MM.1S (cell line): ENCODE measurements at regions not wholly inside any gene's neighbourhood (a gene's known extent, or its start where the extent isn't known, plus 50 kb on each side); places are given as distances from the start of the nearest gene placed in this dataset.

Source experiments
- DNase-seq: peaks from one replicate; pipeline ENCODE4 v3.0.0-alpha.2; 2015
- H2AFZ ChIP-seq: fragments of 300-600 bp; sonication (generic); 2 replicates; pipeline ENCODE4 v1.6.0; 2016; ENCODE audit warnings: antibody characterized with exemption, low read length
- H3F3A ChIP-seq: fragments of 300-600 bp; sonication (generic); 2 replicates; pipeline ENCODE4 v1.6.1; 2016; ENCODE audit warnings: mild to moderate bottlenecking, antibody characterized with exemption, low read length, moderate library complexity, mixed read lengths; ENCODE audit not compliant: insufficient read depth
- H3K27ac ChIP-seq: fragments of 300-600 bp; sonication (generic); 2 replicates; pipeline ENCODE4 v1.5.1; 2016; ENCODE audit warnings: mild to moderate bottlenecking, low read length
- H3K27me3 ChIP-seq: fragments of 300-600 bp; sonication (generic); replicated peaks from 2 replicates; pipeline ENCODE4 v1.6.0; 2016; ENCODE audit warnings: low read length; ENCODE audit not compliant: insufficient read depth
- H3K36me3 ChIP-seq: fragments of 300-600 bp; sonication (generic); replicated peaks from 2 replicates; pipeline ENCODE4 v1.6.1; 2016; ENCODE audit warnings: mild to moderate bottlenecking, low read length, mixed read lengths; ENCODE audit not compliant: insufficient read depth
- H3K4me1 ChIP-seq: fragments of 300-600 bp; sonication (generic); 2 replicates; pipeline ENCODE4 v1.6.1; 2016; ENCODE audit warnings: low read length, mixed read lengths
- H3K4me2 ChIP-seq: fragments of 300-600 bp; sonication (generic); 2 replicates; pipeline ENCODE4 v1.6.0; 2016; ENCODE audit warnings: low read depth, low read length
- H3K4me3 ChIP-seq: fragments of 300-600 bp; sonication (generic); 2 replicates; pipeline ENCODE4 v1.5.1; 2016; ENCODE audit warnings: low read length, mixed read lengths
- H3K79me2 ChIP-seq: fragments of 300-600 bp; sonication (generic); 2 replicates; pipeline ENCODE4 v1.6.1; 2016; ENCODE audit warnings: mixed run types, low read length, mixed read lengths
- H3K9ac ChIP-seq: fragments of 300-600 bp; sonication (generic); 2 replicates; pipeline ENCODE4 v1.6.1; 2016; ENCODE audit warnings: low read length, mixed read lengths
- H3K9me2 ChIP-seq: fragments of 300-600 bp; sonication (generic); replicated peaks from 2 replicates; pipeline ENCODE4 v1.6.1; 2016; ENCODE audit warnings: mild to moderate bottlenecking, low read length, mixed read lengths; ENCODE audit not compliant: insufficient read depth
- H3K9me3 ChIP-seq: fragments of 300-600 bp; sonication (generic); replicated peaks from 2 replicates; pipeline ENCODE4 v1.6.1; 2016; ENCODE audit warnings: mild to moderate bottlenecking, low read length, mixed read lengths; ENCODE audit not compliant: insufficient read depth
- H4K20me1 ChIP-seq: fragments of 300-600 bp; sonication (generic); 2 replicates; pipeline ENCODE4 v1.6.1; 2016; ENCODE audit warnings: mild to moderate bottlenecking, low read length, moderate library complexity, mixed read lengths; ENCODE audit not compliant: insufficient read depth
- EZH2 ChIP-seq: fragments of 300-600 bp; sonication (generic); optimal IDR thresholded peaks from 2 replicates; pipeline ENCODE3; 2017; ENCODE audit warnings: low read depth, mild to moderate bottlenecking, antibody characterized with exemption, low read length, mixed read lengths
- EZH2phosphoT487 ChIP-seq: fragments of 300-600 bp; sonication (generic); IDR thresholded peaks from 2 replicates; pipeline ENCODE4 v1.6.1; 2018; ENCODE audit warnings: antibody characterized with exemption, low read length
- TF ChIP-seq, protein P1 (sequence below): fragments of 300-600 bp; sonication (generic); IDR thresholded peaks from 2 replicates; pipeline ENCODE4 v1.5.1; 2016; ENCODE audit warnings: antibody characterized with exemption, low read length, mixed read lengths

GRCh38 chr7:32143301-32143700, 73.1 kb upstream of the PDE1C start:
- H3K9me2 ChIP-seq, result no peaks in the 10 kb centered on the region
- DNase-seq, result no peak
- no peak overlapping the region for H3K4me2 ChIP-seq

DNA sequence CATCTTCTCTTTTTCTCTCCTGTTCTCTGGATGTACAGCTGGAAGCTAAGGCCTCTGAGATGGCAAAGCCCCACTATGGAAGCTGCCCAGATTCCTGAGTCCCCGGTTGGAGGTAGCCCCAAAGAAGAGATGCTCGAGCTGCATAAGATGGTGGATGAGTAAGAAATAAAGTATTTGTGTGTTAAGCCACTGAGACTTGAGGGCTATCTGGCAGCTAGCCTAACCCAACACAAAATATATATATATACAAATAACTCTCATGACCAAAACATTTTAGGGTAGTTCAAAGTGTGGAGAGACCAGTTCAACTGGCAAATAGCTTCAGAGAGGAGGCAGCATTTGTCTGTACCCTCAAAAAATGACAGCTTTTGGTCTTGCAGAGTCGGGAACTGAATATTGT, 72.4 kb upstream of the PDE1C start:
- Histone ChIP-seq H3K9ac (no peak overlapping the region), H3K79me2 (no peaks in the 10 kb centered on the region), H3K27ac (no peak overlapping the region), H2AFZ (no peak overlapping the region), H3F3A (no peaks in the 10 kb centered on the region), H3K4me3 (no peak overlapping the region), H4K20me1 (no peaks in the 10 kb centered on the region), H3K9me3 (no peaks in the 10 kb centered on the region), H3K9me2 (no peaks in the 10 kb centered on the region), H3K36me3 (no peaks in the 10 kb centered on the region), H3K4me1 (no peaks in the 10 kb centered on the region), H3K27me3 (no peaks in the 10 kb centered on the region), H3K4me2 (no peak overlapping the region)
- no peak for DNase-seq
- TF ChIP-seq EZH2, result no peak
- TF ChIP-seq EZH2phosphoT487, result no peak
- TF ChIP-seq, protein P1, sequence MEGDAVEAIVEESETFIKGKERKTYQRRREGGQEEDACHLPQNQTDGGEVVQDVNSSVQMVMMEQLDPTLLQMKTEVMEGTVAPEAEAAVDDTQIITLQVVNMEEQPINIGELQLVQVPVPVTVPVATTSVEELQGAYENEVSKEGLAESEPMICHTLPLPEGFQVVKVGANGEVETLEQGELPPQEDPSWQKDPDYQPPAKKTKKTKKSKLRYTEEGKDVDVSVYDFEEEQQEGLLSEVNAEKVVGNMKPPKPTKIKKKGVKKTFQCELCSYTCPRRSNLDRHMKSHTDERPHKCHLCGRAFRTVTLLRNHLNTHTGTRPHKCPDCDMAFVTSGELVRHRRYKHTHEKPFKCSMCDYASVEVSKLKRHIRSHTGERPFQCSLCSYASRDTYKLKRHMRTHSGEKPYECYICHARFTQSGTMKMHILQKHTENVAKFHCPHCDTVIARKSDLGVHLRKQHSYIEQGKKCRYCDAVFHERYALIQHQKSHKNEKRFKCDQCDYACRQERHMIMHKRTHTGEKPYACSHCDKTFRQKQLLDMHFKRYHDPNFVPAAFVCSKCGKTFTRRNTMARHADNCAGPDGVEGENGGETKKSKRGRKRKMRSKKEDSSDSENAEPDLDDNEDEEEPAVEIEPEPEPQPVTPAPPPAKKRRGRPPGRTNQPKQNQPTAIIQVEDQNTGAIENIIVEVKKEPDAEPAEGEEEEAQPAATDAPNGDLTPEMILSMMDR, result no peak

More at GRCh38 chr7:32143301-32143700, 73.1 kb upstream of the PDE1C start:
- Histone ChIP-seq H3F3A (no peaks in the 10 kb centered on the region), H3K9ac (no peak overlapping the region), H3K27ac (no peak overlapping the region), H3K79me2 (no peaks in the 10 kb centered on the region), H3K4me1 (no peaks in the 10 kb centered on the region), H3K9me3 (no peaks in the 10 kb centered on the region), H3K27me3 (no peaks in the 10 kb centered on the region), H3K36me3 (no peaks in the 10 kb centered on the region), H4K20me1 (no peaks in the 10 kb centered on the region), H2AFZ (no peak overlapping the region), H3K4me3 (no peak overlapping the region)
- TF ChIP-seq EZH2phosphoT487, result no peak
- TF ChIP-seq EZH2, result no peak
- TF ChIP-seq, protein P1, result no peak

DNA sequence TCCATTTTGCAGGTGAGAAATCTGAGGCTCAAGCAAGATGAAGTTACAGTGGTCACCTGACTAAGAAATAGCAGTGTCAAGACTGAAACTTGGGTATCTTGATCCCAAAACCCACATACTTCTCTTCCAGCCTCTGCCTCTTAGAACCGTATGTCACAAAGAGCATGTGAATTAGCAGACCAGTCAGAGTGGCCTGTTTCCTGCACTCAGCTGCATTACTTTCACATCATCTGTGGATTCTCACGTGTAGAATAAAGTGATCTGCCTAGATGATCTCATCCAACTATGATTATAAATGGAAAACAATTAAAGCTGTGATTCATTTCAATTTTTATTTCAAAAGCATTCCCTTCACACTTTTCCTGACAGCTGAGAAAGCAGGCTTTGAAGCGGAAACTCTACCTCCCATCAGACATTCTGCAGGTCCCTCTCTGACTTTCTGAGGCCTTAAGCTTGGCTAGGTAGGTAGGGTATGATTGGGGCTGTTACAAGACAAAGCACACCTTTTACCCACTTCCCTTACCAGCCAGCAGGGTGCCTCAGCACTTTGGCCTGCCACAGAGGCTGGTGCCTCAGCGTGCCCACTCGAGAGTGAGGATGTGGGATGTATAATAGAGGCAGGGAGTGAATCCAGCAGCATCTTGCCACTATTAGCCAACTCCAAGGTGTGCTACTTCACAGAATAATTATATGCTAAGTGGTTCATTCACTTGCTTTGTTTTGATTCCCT, 70.2 kb upstream of the PDE1C start:
- H3K4me2 ChIP-seq, result no peak overlapping the region
- H3K79me2 ChIP-seq, result no peaks in the 10 kb centered on the region
- no peak overlapping the region for H3K9ac ChIP-seq
- H4K20me1 ChIP-seq, result no peaks in the 10 kb centered on the region
- no peaks in the 10 kb centered on the region for H3K4me1 ChIP-seq
- no peak for TF ChIP-seq EZH2
- TF ChIP-seq, protein P1, result no peak
- TF ChIP-seq EZH2phosphoT487, result no peak
- no peak overlapping the region for H3K4me3 ChIP-seq
- H3F3A ChIP-seq, result no peaks in the 10 kb centered on the region
- H3K27me3 ChIP-seq, result no peaks in the 10 kb centered on the region
- H3K36me3 ChIP-seq, result no peaks in the 10 kb centered on the region
- H3K9me3 ChIP-seq, result no peaks in the 10 kb centered on the region
- H3K27ac ChIP-seq, result no peak overlapping the region
- no peak for DNase-seq
- H2AFZ ChIP-seq, result no peak overlapping the region
- no peaks in the 10 kb centered on the region for H3K9me2 ChIP-seq
